Hepatocyte (in vitro differentiated cells): ENCODE measurements at regions not wholly inside any gene's neighbourhood (a gene's known extent, or its start where the extent isn't known, plus 50 kb on each side); places are given as distances from the start of the nearest gene placed in this dataset.
A peak's percentile ranks its signal among the peaks of the same experiment; 100 is the strongest.
"Not testable (repeated sequence)": the region's sequence is repeated elsewhere in the genome, so short reads cannot be mapped to it uniquely, and the experiment has no call there.

Experiments used
- DNase-seq: peaks from one replicate; pipeline ENCODE4 v3.0.0-alpha.2; 2016; ENCODE audit warnings: low spot score
- H2AFZ ChIP-seq: fragments of 200-600 bp; sonication (generic); 2 replicates; pipeline ENCODE4 v1.6.0; 2016; ENCODE audit warnings: antibody characterized with exemption, mild to moderate bottlenecking
- H3K27ac ChIP-seq: fragments of 200-600 bp; sonication (generic); 2 replicates; pipeline ENCODE4 v1.5.1; 2016; ENCODE audit warnings: mild to moderate bottlenecking
- H3K27me3 ChIP-seq: fragments of 200-600 bp; sonication (generic); 2 replicates; pipeline ENCODE4 v1.6.1; 2016
- H3K36me3 ChIP-seq: fragments of 200-600 bp; sonication (generic); replicated peaks from 2 replicates; pipeline ENCODE4 v1.5.1; 2016; ENCODE audit warnings: low read depth; ENCODE audit not compliant: insufficient read depth
- H3K4me1 ChIP-seq: fragments of 200-600 bp; sonication (generic); 2 replicates; pipeline ENCODE4 v1.5.1; 2016; ENCODE audit warnings: mild to moderate bottlenecking, moderate library complexity; ENCODE audit not compliant: insufficient read depth
- H3K4me2 ChIP-seq: fragments of 200-600 bp; sonication (generic); 2 replicates; pipeline ENCODE4 v1.6.0; 2016
- H3K4me3 ChIP-seq: fragments of 200-600 bp; sonication (generic); 2 replicates; pipeline ENCODE4 v1.5.1; 2016; ENCODE audit warnings: mild to moderate bottlenecking
- H3K79me2 ChIP-seq: fragments of 200-600 bp; sonication (generic); 2 replicates; pipeline ENCODE4 v1.6.0; 2017; ENCODE audit warnings: mild to moderate bottlenecking
- H3K9me2 ChIP-seq: fragments of 200-600 bp; sonication (generic); replicated peaks from 2 replicates; pipeline ENCODE4 v1.6.0; 2017; ENCODE audit warnings: mild to moderate bottlenecking; ENCODE audit not compliant: insufficient read depth
- H3K9me3 ChIP-seq: fragments of 200-600 bp; sonication (generic); 2 replicates; pipeline ENCODE4 v1.5.1; 2016; ENCODE audit warnings: low read depth, mild to moderate bottlenecking
- H4K20me1 ChIP-seq: fragments of 200-600 bp; sonication (generic); 2 replicates; pipeline ENCODE4 v1.6.0; 2016; ENCODE audit warnings: mild to moderate bottlenecking; ENCODE audit not compliant: insufficient read depth, poor library complexity, severe bottlenecking
- CTCF ChIP-seq: fragments of 200-600 bp; sonication (generic); IDR thresholded peaks from 2 replicates; pipeline ENCODE4 v1.5.1; 2016; ENCODE audit warnings: antibody characterized with exemption, mild to moderate bottlenecking; ENCODE audit not compliant: poor library complexity
- EZH2 ChIP-seq: fragments of 200-600 bp; sonication (generic); IDR thresholded peaks from 2 replicates; pipeline ENCODE4 v1.6.1; 2016; ENCODE audit warnings: antibody characterized with exemption, mild to moderate bottlenecking, borderline replicate concordance
- EZH2phosphoT487 ChIP-seq: fragments of 200-600 bp; sonication (generic); IDR thresholded peaks from one replicate; pipeline ENCODE4 v1.6.1; 2018; ENCODE audit warnings: antibody characterized with exemption, mild to moderate bottlenecking, low read depth, moderate library complexity; ENCODE audit not compliant: unreplicated experiment, severe bottlenecking
- WGBS: methylation state at CpG from one replicate; pipeline ENCODE4 v1.1.6; 2016; ENCODE audit warnings: low lambda C conversion rate; ENCODE audit errors: missing lambda C conversion rate; 5-methylcytosine and 5-hydroxymethylcytosine counted together

- TF ChIP-seq EZH2phosphoT487, result no peak
- peak; percentile 45 for TF ChIP-seq CTCF
- TF ChIP-seq EZH2, result no peak
Observed at GRCh38 chrX:65451663-65452062, 82.9 kb downstream of the LAS1L start.

GRCh38 chrX:65420154-65420553, 114.4 kb downstream of the LAS1L start:
- H3K36me3 ChIP-seq, result no peaks in the 10 kb centered on the region
- peaks cover 3% of the 10 kb centered on the region for H3K9me3 ChIP-seq
- WGBS, result 80% methylated on average over 2 of the region's 2 CpGs

More at GRCh38 chrX:65451663-65452062, 82.9 kb downstream of the LAS1L start:
- H3K4me3 ChIP-seq, result no peak overlapping the region
- no peaks in the 10 kb centered on the region for H3K4me1 ChIP-seq
- DNase-seq, result peak; percentile 48
- H3K9me2 ChIP-seq, result no peaks in the 10 kb centered on the region
- H3K36me3 ChIP-seq, result no peaks in the 10 kb centered on the region
- WGBS, result 59% methylated on average over 2 of the region's 2 CpGs
- no peaks in the 10 kb centered on the region for H3K9me3 ChIP-seq
- no peaks in the 10 kb centered on the region for H3K79me2 ChIP-seq
- H2AFZ ChIP-seq, result no peak overlapping the region
- H3K4me2 ChIP-seq, result no peak overlapping the region
- H3K27me3 ChIP-seq, result no peaks in the 10 kb centered on the region
- H4K20me1 ChIP-seq, result no peaks in the 10 kb centered on the region
- H3K27ac ChIP-seq, result no peak overlapping the region

GRCh38 chrX:65407662-65408061, 126.9 kb downstream of the LAS1L start:
- H3K9me2 ChIP-seq, H3K27ac ChIP-seq, H3K4me3 ChIP-seq, H4K20me1 ChIP-seq, H3K4me1 ChIP-seq, H3K27me3 ChIP-seq, H2AFZ ChIP-seq, H3K79me2 ChIP-seq, H3K9me3 ChIP-seq, DNase-seq, H3K36me3 ChIP-seq: not testable (repeated sequence)
- 58% methylated on average over 41 of the region's 48 CpGs for WGBS
- peak overlapping the region; percentile 80 for H3K4me2 ChIP-seq

More at GRCh38 chrX:65420154-65420553, 114.4 kb downstream of the LAS1L start:
- Histone ChIP-seq H3K4me1 (no peaks in the 10 kb centered on the region), H4K20me1 (no peaks in the 10 kb centered on the region), H3K27me3 (no peaks in the 10 kb centered on the region), H3K4me2 (no peak overlapping the region), H3K4me3 (no peak overlapping the region), H3K27ac (no peak overlapping the region), H3K79me2 (no peaks in the 10 kb centered on the region), H3K9me2 (no peaks in the 10 kb centered on the region), H2AFZ (no peak overlapping the region)
- DNase-seq, result no peak
- no peak for TF ChIP-seq EZH2phosphoT487
- no peak for TF ChIP-seq CTCF

- no peaks in the 10 kb centered on the region for H3K9me3 ChIP-seq
- DNase-seq, result peak; percentile 9
Observed at GRCh38 chrX:65407157-65407626, 127.4 kb downstream of the LAS1L start.

More at GRCh38 chrX:65407157-65407626, 127.4 kb downstream of the LAS1L start:
- Histone ChIP-seq H2AFZ (no peak overlapping the region), H4K20me1 (no peaks in the 10 kb centered on the region), H3K4me2 (peak overlapping the region; percentile 80), H3K4me1 (no peaks in the 10 kb centered on the region), H3K9me2 (no peaks in the 10 kb centered on the region), H3K27ac (no peak overlapping the region), H3K27me3 (peaks cover 9% of the 10 kb centered on the region), H3K4me3 (no peak overlapping the region), H3K79me2 (no peaks in the 10 kb centered on the region), H3K36me3 (no peaks in the 10 kb centered on the region)
- no peak for TF ChIP-seq EZH2
- TF ChIP-seq EZH2phosphoT487, result no peak
- no peak for TF ChIP-seq CTCF
- 50% methylated on average over 16 of the region's 63 CpGs for WGBS
